Ovary (tissue), 3 donors: ENCODE measurements at regions not wholly inside any gene's neighbourhood (a gene's known extent, or its start where the extent isn't known, plus 50 kb on each side); places are given as distances from the start of the nearest gene placed in this dataset.

Experiments
- EP300 ChIP-seq: sonication (generic); formaldehyde crosslinking; IDR thresholded peaks from one replicate; pipeline ENCODE4 v1.6.1; 2017; ENCODE audit warnings: antibody characterized with exemption
- POLR2A ChIP-seq: fragments of 450-650 bp; IDR thresholded peaks from one replicate; pipeline ENCODE4 v1.6.1; 2017; ENCODE audit warnings: antibody characterized with exemption, mild to moderate bottlenecking, moderate library complexity
- TF ChIP-seq, protein P1 (sequence below), 3 donors: fragments of 450-650 bp in 2 of 3; fragments of 200-600 bp in 1 of 3; IDR thresholded peaks; one replicate each; pipeline versions ENCODE4 v1.5.1 to v1.8.0; 2016 to 2022; ENCODE audit warnings: antibody characterized with exemption in 3 of 3, mild to moderate bottlenecking in 1 of 3
- donor health status: DM: no; HTN: no; CAD: no.

- TF ChIP-seq, protein P1, sequence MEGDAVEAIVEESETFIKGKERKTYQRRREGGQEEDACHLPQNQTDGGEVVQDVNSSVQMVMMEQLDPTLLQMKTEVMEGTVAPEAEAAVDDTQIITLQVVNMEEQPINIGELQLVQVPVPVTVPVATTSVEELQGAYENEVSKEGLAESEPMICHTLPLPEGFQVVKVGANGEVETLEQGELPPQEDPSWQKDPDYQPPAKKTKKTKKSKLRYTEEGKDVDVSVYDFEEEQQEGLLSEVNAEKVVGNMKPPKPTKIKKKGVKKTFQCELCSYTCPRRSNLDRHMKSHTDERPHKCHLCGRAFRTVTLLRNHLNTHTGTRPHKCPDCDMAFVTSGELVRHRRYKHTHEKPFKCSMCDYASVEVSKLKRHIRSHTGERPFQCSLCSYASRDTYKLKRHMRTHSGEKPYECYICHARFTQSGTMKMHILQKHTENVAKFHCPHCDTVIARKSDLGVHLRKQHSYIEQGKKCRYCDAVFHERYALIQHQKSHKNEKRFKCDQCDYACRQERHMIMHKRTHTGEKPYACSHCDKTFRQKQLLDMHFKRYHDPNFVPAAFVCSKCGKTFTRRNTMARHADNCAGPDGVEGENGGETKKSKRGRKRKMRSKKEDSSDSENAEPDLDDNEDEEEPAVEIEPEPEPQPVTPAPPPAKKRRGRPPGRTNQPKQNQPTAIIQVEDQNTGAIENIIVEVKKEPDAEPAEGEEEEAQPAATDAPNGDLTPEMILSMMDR (IDR thresholded peaks at IDR 0.05), result no peak
- no peak for TF ChIP-seq POLR2A
- no peak for TF ChIP-seq EP300
These were observed 153.7 kb downstream of the DDX1 start for GRCh38 chr2:15745350-15745749.
